HG02852 (cell line): ENCODE measurements at regions not wholly inside any gene's neighbourhood (a gene's known extent, or its start where the extent isn't known, plus 50 kb on each side); places are given as distances from the start of the nearest gene placed in this dataset.

Source experiments
- ATAC-seq: cut with Tn5 transposase; IDR thresholded peaks from one replicate; pipeline ENCODE4 v1.9.1; 2021; ENCODE audit warnings: mild to moderate bottlenecking, moderate library complexity; ENCODE audit not compliant: unreplicated experiment

DNA sequence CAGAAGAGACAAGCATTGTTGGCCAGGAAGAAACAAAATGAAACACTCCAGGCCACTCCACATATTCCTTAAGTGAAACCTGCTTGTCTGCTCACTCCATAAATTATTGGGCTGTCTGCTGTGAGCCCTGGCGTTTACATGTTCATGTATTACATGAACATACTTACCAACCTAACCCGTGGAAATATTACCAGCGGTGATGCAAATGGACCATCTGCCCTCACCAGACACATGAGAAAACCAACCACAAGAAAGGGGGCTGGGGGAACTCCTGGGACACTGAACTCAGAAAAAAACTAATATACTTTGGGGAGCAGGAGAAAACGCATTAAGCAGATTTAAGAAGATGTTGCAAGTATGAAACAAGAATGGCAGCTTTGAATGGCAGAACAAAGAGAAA is 731.2 kb upstream of the IGFBP3 start:
- ATAC-seq: no peak

DNA sequence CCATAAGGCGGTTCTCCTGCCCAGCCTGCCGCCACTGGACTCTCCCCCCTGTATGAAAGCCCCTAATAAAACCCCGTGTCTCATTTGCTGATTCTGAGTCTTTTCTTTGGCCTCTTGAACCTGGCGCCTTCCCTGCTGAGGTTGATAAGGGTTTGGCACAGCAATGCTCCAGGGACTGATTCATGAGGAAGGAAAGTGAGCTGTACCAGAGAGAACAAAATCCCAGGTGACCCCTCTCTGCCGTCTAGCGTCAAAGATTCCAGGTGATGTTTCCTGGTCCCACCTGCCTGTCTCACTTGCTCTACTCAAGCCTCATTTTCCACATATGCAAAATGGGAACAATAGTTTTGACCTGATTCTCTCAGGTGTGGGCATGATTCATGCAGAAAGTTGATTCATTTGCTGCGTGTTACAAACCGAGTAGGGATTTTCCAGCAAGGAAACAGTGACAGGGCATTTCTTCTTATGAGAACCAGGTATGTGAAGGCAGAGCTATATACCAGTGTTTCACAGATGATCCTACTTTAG is 730.6 kb upstream of the IGFBP3 start:
- no peak for ATAC-seq

DNA sequence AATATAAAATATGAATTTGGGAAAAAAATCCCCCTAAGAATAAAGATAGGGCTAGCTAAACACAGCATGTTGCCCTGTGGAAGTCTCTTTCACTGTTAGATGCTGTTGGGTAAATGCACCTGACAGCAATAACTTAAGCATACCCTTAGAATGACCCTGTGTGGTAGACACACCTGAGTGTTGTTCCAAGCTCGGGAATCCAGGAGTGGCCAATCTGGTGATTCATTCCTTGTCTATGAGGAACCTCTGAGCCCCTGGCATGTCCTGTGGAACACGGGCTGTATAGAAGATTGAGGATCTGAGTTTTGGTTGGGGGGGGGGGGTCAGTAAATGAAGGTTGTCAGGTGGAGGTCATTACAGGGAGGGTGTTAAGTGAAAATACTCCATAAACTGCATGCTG is 730.0 kb upstream of the IGFBP3 start:
- no peak for ATAC-seq

DNA sequence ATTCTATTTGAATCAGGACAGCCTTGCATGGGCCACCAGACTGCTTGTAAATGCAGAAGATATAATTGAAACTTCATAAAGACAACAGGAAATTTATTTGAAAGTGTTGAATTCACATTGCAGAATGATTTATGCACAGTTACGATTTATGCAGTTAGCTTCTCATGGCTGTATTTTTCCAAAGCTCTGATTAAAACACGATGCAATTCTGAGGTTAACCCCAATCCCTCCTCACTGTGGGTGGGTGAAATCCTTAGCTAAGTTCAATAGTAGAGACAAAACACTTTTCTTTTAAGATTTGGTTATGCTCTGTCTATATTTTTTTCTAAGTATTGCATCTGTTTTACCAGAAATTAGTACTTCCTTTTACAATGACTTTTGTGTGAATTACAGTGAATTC is 728.8 kb upstream of the IGFBP3 start:
- ATAC-seq: no peak

DNA sequence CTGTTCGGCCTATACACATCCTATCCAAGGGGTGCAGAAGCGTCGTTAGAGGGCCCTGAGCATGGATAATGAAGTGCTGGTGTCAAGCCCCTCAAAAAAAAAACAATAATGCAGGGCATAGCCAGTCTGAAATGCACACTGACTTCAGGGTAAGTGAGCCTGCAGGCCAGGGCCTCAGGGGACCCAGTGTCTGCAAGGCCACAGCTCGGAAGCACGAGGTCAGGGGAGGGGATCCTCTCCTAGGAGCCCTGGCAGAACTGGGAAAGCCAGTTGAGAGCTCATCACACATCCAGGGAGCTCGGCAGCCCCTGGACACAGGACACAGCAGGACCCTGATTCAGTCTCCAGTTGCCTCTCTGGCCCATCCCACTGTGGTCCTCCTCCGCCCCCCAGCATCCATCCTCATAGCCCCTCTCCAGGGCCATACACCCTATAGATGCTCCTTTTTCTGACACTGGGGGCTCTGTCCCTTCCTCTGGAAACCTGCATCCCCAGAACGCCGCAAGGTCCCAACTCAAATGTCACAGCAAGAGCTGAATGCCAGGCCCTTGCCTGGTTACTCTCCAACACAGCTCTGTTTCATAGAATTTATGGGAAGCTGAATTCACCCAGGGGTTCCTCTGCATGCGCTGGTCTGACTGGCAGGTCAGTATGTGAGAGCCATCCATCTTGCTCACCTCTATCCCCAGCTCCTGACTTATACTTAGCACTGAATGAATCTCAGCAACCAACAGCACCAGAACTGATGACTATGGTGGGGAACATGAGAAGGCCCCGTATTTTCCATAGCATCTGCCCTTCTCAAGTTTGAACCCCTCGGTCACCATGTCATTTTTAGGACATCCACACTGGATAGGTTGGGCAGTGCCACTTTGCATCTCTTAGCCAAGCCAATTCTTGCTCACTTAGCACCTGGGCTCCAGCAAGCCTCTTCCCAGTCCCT is 717.0 kb upstream of the IGFBP3 start:
- ATAC-seq: no peak

DNA sequence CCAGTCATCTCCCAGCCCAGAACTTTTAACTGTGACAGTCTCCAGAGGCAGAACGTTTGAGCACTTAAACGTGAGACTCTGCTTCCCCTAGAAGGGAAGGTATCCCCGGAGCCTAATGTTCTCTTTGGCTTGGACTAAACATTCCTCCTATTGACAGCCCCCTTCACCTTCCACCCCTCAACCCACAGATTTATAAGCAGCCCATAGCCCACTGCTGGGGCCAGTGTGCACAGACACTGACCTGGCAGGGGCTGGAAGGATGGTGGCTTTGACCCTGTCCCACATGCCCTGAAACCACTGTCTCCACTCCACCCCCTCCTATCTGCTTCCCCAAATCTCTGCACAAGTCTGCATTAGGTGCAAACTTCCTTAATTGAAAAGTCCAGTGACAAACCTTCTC is 715.0 kb upstream of the IGFBP3 start:
- no peak for ATAC-seq

DNA sequence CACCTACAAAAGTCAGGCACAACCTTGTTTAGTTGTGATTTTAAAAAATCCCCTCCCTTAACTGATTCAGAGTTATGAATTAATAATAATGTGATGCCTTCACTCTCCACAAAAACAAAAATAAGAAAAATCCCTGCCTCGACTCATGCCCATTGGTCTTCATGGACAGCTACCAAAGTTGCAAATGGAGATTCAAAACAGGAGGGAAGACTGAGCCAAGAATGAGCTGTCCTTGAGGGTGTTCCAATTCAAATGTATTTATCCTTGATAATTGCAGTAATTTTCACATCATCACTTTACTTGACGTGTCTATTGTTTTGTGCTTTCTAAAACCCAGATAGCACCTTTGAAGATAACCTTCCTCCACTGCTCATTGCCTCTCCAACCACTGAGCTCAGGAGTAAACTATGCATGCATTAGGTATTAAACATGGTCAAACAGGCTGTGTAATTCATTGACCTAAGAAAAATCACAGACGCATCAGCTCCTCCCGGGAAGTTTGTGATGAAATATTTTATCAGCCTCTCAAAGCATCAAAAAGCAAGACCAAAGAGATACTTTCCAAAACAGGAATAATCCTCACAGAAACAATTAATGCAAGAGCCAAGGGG is 712.7 kb upstream of the IGFBP3 start:
- ATAC-seq: no peak

DNA sequence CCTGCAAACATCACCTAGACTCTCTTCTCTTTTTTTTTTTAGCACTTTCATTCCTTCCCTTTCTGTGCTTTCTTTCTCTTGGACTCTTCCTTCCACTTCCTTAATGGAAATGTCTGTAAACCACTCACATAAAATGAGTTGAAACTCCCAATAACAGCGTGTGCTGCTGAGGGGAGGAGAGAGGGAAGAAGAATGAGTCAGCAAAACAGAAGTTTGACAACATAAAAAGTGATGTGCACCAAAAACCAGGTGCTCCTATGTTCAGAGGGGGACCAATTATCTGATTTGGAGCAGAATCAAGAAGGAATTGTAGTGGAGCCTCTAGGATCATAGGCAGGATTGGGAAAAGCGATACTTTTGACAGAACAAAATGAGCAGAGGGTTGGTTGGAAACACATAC is 712.1 kb upstream of the IGFBP3 start:
- no peak for ATAC-seq

DNA sequence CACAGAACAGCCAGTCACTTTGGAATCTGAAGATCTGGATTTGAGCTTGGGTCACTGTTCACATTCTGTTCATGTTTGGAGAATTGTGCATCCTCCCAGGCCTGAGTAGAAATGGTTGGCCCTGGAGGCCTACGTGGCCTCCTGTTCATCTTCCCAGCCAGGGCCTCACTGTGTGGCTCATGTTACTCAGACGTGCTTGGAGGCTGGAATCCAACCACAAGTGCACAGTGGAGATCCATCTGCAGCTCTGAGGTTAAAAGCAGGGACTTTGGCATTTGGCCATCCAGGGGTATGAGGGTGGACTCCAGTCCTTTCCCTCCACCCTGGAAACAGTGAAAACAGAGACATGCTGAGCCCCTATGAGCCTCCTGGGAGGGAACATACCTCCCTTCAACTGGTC is 709.0 kb upstream of the IGFBP3 start:
- no peak for ATAC-seq

DNA sequence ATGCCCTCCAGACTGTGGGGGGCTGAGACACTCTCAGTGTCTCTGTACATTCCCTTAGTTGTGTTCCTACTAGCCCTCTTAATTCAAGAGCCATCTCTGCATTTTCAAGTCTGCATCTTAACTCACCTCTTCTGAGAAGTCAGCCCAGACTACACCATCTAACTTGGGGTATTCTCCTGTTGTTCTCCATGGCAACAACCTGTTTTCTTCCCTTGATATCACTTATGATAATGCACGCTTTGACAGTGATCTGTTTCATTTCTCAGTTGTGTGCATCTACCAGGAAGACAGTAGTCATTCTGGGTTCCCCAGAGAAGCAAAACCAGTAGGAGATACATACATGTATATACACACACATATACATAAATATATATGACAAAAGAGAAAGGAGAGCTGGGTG is 707.3 kb upstream of the IGFBP3 start:
- no peak for ATAC-seq

DNA sequence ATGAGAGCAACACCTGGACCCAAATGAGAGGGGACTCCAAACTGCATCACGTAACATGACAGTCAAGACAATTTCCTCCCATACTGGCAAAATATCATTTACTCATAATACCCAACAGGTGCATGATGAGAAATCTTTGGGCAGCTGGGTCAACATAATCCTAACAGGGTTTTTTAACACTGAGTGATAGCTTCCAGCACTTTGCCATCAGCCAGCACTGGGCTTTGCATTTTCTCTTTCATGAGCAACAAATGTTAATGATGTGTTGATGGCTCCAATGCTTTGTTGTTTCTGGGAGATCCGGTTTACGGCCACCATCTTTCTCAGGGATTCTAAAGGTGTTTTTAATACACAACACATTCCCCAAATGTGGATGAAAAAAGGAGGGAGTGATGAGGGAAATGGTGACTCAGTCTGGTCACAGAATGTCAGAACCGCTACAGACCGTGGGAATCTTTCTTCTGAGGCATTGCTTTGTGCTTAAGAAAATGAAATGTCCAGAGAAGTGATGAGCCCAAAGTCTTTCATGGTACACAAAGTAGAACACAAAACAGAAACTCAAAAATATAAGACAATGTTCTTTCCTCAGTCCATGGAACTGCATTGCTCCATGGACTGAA is 705.7 kb upstream of the IGFBP3 start:
- no peak for ATAC-seq

DNA sequence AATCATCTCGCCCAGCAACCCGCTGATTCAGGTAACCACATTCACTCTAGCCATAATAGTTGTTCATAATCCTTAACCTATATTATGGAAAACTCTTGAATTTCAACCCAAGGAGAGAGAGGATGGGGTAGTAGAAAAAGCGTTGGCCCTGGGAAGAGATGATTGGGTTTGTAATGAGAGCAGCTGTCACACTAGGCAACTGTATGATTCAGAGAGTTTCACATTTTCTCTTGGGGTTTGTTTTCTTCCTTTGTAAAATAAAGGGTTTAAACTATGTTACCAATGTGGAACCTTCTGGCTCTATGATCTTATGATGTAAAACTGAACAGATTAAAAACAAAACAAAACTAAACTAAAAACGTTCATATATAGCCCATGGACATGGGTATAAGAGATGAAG is 705.2 kb upstream of the IGFBP3 start:
- no peak for ATAC-seq

DNA sequence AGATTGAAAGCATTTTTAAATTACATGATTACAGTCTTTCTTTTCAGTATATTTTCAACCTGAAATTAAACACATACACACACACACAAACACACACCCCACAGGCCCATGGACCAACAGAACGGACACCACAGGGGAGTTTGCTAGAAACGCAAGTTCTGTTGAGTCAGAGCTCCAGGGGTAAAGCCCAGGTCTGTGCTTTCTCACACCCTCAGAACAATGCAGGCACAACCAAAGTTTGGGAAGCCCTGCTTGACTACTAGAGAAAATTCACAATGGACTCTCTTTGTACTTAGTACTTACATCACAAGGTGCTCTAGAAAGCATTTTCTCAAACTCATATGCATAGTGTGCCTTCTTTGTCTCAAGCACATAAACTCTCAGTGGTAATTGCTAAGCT is 704.0 kb upstream of the IGFBP3 start:
- ATAC-seq: no peak

DNA sequence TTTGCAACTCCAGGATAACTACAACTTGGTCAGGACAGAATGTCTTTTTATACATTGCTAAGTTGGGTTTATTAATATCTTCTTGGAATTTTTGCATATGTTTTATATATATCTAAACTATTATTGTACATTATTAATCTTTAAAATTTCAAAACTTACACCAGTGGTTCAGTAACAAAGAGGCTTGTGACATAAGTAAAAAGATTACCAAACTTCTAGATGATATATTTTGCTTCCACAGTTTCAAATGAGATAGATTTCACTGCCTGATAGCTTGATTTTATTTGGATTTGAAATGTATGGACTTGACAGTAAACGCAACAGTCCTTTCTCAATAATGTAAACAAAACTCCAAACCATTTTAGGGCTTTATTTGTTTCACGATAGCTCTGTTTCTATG is 701.2 kb upstream of the IGFBP3 start:
- ATAC-seq: no peak

DNA sequence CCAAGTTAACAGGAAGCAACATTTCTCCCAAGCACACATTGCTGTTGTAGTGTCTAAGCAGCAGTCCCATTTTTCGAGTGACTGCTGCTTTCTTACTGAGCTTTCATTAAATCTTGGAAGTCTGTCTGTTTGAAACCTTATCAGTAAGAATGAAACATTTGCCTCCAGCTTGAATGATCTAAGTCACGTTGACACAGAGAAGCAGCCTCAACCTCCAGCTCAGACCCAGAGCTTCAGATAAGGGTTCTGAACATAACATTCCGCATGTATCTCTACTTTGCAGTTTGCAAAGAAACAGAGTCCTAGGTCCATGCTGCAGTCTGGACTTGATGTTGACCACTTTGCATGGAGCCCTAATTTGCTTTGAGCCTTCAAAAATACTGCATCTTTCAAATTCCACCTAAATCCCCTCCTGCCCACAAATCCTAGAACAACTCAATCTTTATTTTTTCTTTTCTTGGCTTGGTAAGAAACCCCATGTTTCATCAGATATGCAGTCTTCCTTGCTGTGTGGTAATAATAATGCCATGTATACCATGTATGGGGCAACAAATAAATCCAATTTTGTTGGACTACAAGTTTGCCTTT is 698.7 kb upstream of the IGFBP3 start:
- no peak for ATAC-seq

DNA sequence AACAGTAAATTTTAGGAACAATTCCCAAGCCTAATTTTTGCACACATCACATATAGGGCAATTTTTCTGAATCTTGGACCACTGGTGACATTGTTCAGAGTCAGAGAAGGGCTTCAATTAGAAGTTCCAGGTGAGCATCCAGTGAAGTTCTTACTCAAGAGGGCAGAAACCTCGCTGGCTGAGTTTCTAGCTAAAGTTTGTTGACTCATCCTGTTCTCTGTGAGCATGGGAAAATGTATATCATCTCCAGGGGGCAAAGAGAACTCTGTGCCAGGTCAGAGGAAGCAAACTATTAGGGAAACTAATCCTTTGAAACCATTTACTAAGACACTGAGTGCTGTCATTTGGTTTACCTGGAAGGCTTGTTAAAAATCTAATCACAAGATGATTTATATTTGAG is 695.6 kb upstream of the IGFBP3 start:
- no peak for ATAC-seq

DNA sequence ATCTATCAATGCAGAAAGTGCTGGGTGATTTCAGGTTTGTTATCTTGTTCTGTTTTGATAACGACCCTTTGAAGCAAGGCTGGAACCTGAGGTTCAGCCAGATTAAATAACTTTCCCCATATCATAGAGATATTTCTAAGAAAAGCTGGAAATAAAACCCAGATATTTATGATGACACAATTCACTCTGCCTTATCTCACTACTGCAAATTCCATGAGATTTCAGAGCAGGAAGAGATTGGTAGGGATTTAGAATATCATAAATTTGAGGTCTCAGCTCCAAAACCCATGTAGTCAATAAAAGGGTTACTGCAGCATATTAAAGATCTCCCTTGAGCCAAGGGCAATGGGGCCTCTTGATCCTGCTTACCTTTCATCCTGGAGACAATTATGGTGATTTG is 692.5 kb upstream of the IGFBP3 start:
- ATAC-seq: no peak

DNA sequence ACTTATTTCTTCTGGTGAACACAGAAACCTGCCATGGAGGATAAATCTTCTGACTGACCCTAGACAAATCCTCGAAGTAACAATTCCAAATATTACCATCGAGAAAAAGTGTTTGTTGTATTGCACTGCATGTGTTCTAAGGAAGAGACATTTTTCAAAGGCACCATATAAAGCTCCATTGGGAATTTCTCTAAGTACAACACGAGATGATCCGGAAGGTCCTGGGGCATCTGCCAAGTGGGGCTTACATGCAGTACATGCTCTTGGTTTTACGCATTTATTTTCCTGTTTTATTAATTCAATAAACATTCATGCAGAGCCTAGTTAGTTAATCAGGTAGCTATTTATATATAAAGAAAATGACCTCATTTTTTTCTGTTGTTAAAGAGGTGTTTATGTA is 692.0 kb upstream of the IGFBP3 start:
- no peak for ATAC-seq

DNA sequence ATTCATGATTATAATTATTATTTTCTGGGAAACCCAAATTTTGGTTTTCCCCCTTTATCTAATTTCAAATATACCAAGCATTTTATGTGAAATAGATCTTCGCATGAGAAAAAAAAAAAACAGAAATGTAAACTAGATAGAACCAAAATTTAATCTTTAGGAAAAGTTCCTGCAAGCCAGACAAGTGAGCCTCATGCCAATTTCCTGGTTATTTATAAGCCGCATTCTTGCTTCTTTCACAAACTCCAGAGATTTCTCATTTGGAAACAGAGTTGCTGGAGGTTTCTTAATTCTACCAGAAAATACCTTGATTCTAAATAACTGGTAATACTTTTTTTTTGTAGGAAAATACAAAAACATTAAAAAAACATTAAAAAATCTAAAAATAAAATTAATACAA is 690.4 kb upstream of the IGFBP3 start:
- no peak for ATAC-seq

DNA sequence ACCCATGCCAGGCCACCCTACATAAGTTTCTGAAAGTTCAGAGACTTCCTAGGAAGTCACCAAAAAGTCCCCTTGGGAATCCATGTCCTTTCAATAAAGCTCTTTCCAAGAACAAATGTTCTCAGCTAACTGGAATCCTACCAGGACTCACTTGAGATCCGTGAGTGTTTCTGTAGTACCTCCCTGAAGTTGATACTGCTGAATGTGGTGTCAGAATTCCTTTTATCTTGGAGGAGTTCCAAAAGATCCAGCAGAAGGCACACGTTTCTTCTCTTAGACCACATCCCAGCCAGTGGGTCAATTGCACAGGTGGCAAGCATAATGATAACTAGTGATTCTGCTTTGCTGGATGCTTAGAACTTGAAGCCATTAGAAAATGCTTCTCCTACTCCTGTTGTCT is 689.7 kb upstream of the IGFBP3 start:
- ATAC-seq: no peak

DNA sequence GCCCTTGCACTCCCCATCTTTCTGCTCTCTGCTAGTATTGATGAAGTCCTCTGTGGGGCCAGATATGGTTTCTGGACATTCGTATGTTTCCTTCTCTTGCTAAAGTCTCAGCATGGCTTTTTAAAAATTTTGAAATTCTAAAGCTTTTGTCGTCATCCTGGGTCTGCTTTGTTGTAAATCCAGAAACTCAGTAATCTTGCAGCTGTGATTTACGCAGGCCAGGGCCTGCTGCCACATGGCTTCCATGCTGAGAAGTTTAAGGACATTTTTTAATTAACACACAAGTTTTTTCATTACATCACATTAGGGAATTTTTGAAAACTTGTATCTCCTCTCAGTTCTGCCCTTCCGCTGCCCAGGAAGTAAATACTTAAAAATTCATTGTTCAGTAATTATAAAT is 686.1 kb upstream of the IGFBP3 start:
- no peak for ATAC-seq

DNA sequence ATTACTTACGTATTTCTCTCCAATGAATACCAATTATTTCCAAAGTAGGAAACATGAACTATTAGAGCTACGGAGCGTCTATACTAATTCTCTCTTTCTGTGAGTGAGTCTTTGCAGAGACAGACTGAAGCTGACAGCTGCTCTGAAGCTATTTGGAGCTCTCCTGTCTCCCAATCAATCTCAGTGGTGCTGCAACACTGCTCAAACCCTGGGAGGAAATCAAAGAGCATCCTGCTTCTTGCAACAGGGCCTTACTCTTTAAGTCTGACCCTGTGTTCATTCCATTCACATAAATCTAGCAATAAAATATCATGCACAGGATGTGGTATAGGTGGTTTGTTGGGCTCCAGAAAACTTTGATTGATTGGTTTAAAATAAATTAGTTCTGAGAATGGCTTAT is 685.7 kb upstream of the IGFBP3 start:
- no peak for ATAC-seq
